Endothelial cell of umbilical vein (primary cell): ENCODE measurements at regions not wholly inside any gene's neighbourhood (a gene's known extent, or its start where the extent isn't known, plus 50 kb on each side); places are given as distances from the start of the nearest gene placed in this dataset.

Experiments used
- BruUV-seq: library from RNA; stranded (reverse); fragments of 400-500 nt; replicated peaks from 2 replicates; lab custom pipeline; 2021; lab: Mats Ljungman, UMichigan
- CTCF ChIA-PET: fragments of 300-600, 350-600 bp; sonication (Branson Sonifier 250); formaldehyde crosslinking; loops from one replicate; lab custom pipeline; 2021; ENCODE audit warnings: antibody characterized with exemption, inconsistent platforms; lab: Charles Lee
- POLR2A ChIA-PET: fragments of 300-600, 350-600 bp; sonication (Branson Sonifier 250); formaldehyde crosslinking; loops from one replicate; lab custom pipeline; 2021; ENCODE audit warnings: antibody characterized with exemption, inconsistent platforms; lab: Charles Lee
- DNase-seq: peaks from one replicate; pipeline ENCODE4 v3.0.0-alpha.2; 2011; ENCODE audit warnings: low read depth, low spot score
- FAIRE-seq: peaks from 2 replicates; lab custom pipeline; 2011; peaks lifted over from hg19 to GRCh38; lab: Jason Lieb, UNC
- H2AFZ ChIP-seq: 2 replicates; pipeline ENCODE4 v1.6.0; 2012; ENCODE audit warnings: low read depth, low read length, control low read depth, inconsistent platforms
- H3K27ac ChIP-seq: 2 replicates; pipeline ENCODE4 v1.5.1; 2011; ENCODE audit warnings: low read depth, mild to moderate bottlenecking, control low read depth, low read length, moderate library complexity; ENCODE audit not compliant: insufficient read depth
- H3K27me3 ChIP-seq, 2 experiments: 2 replicates each; pipeline versions ENCODE4 v1.6.0 to v1.6.1; 2011; ENCODE audit warnings: low read length in 2 of 2, mixed read lengths in 1 of 2; ENCODE audit not compliant: control insufficient read depth in 2 of 2, insufficient read depth in 2 of 2
- H3K36me3 ChIP-seq, 2 experiments: 2 replicates in 1 of 2; 3 replicates in 1 of 2; pipeline ENCODE4 v1.5.1; 2011; ENCODE audit warnings: low read length in 2 of 2, mild to moderate bottlenecking in 1 of 2, moderate library complexity in 1 of 2; ENCODE audit not compliant: control insufficient read depth in 2 of 2, insufficient read depth in 2 of 2; ENCODE audit errors: extremely low read depth in 1 of 2
- H3K4me1 ChIP-seq: 3 replicates; pipeline ENCODE4 v1.5.1; 2011; ENCODE audit warnings: mild to moderate bottlenecking, low read length; ENCODE audit not compliant: control insufficient read depth, insufficient read depth; ENCODE audit errors: extremely low read depth
- H3K4me2 ChIP-seq: 2 replicates; pipeline ENCODE4 v1.6.1; 2011; ENCODE audit warnings: low read length, control low read depth, mixed read lengths; ENCODE audit not compliant: insufficient read depth
- H3K4me3 ChIP-seq, 3 experiments: fragments of 200-600 bp in 1 of 3; sonication (generic), shearing (Covaris generic) in 1 of 3; replicated peaks in 1 of 3; 2 replicates each; pipeline ENCODE4 v1.5.1; 2011 to 2016; ENCODE audit warnings: control low read depth in 3 of 3, low read length in 3 of 3, mild to moderate bottlenecking in 2 of 3, inconsistent platforms in 1 of 3, low read depth in 1 of 3, moderate library complexity in 1 of 3; ENCODE audit not compliant: insufficient read depth in 1 of 3
- H3K79me2 ChIP-seq: 2 replicates; pipeline ENCODE4 v1.6.0; 2012; ENCODE audit warnings: low read length, inconsistent platforms; ENCODE audit not compliant: control insufficient read depth, insufficient read depth
- H3K9ac ChIP-seq: replicated peaks from 2 replicates; pipeline ENCODE3; 2011; ENCODE audit warnings: low read length, control low read depth; ENCODE audit not compliant: insufficient read depth; ENCODE audit errors: extremely low read depth
- H3K9me1 ChIP-seq: replicated peaks from 3 replicates; pipeline ENCODE4 v1.6.0; 2011; ENCODE audit warnings: mild to moderate bottlenecking, low read length; ENCODE audit not compliant: control insufficient read depth, insufficient read depth; ENCODE audit errors: extremely low read depth
- H3K9me3 ChIP-seq: replicated peaks from 2 replicates; pipeline ENCODE4 v1.5.1; 2012; ENCODE audit warnings: low read length, inconsistent platforms; ENCODE audit not compliant: control insufficient read depth, insufficient read depth
- H4K20me1 ChIP-seq: replicated peaks from 2 replicates; pipeline ENCODE3; 2011; ENCODE audit warnings: mild to moderate bottlenecking, low read length; ENCODE audit not compliant: control insufficient read depth, insufficient read depth; ENCODE audit errors: extremely low read depth
- EZH2 ChIP-seq: IDR thresholded peaks from 2 replicates; pipeline ENCODE4 v1.6.1; 2012; ENCODE audit warnings: borderline replicate concordance, low read depth, mild to moderate bottlenecking, moderate library complexity, low read length, inconsistent platforms; ENCODE audit not compliant: severe bottlenecking
- FOS ChIP-seq: IDR thresholded peaks from 2 replicates; pipeline ENCODE4 v1.6.1; 2011; ENCODE audit warnings: mild to moderate bottlenecking, low read length, moderate library complexity, borderline replicate concordance; ENCODE audit not compliant: insufficient read depth
- GATA2 ChIP-seq: IDR thresholded peaks from 2 replicates; pipeline ENCODE4 v1.7.0; 2011; ENCODE audit warnings: low read depth, mild to moderate bottlenecking, moderate library complexity, mixed read lengths, low read length; ENCODE audit not compliant: insufficient read length, insufficient read depth
- JUN ChIP-seq: IDR thresholded peaks from 2 replicates; pipeline ENCODE4 v1.6.1; 2011; ENCODE audit warnings: borderline replicate concordance, low read depth; ENCODE audit not compliant: insufficient read length, insufficient read depth
- MYC ChIP-seq: IDR thresholded peaks from one replicate; pipeline ENCODE4 v1.6.1; 2011; ENCODE audit warnings: mild to moderate bottlenecking, low read depth, low read length
- POLR2A ChIP-seq: IDR thresholded peaks from 2 replicates; pipeline ENCODE4 v1.6.1; 2012; ENCODE audit warnings: low read depth, mild to moderate bottlenecking, control low read depth, low read length
- POLR2AphosphoS5 ChIP-seq: IDR thresholded peaks from 2 replicates; pipeline ENCODE4 v1.6.1; 2012; ENCODE audit warnings: low read depth, mild to moderate bottlenecking, control low read depth, low read length, moderate library complexity; ENCODE audit not compliant: insufficient read depth
- dilution Hi-C: fragments of 300-500 bp; cut with MboI; formaldehyde crosslinking; loops from one replicate; pipeline ENCODE4 v1.15.0; 2019; ENCODE audit warnings: low sequenced_read_pairs; ENCODE audit not compliant: extremely low pct_ligation_motif_present
- intact Hi-C: fragments of 100-400 bp; cut with micrococcal nuclease; formaldehyde crosslinking; loops from one replicate; pipeline ENCODE4 v1.10.0; 2022
- TF ChIP-seq, protein P1 (sequence below): IDR thresholded peaks from 2 replicates; pipeline ENCODE4 v1.6.1; 2011; ENCODE audit not compliant: insufficient read depth, insufficient read length
- TF ChIP-seq, protein P2 (sequence below), 2 donors: IDR thresholded peaks; 1 replicate in 1 of 2; 2 replicates in 1 of 2; pipeline ENCODE4 v1.5.1; 2011; ENCODE audit warnings: low read length in 2 of 2, mild to moderate bottlenecking in 2 of 2, moderate library complexity in 2 of 2, control low read depth in 1 of 2, inconsistent platforms in 1 of 2, low read depth in 1 of 2; ENCODE audit not compliant: insufficient read depth in 1 of 2; ENCODE audit errors: extremely low read depth in 1 of 2

- no peak for FAIRE-seq
- no TSS peak for BruUV-seq
- H3K9ac ChIP-seq: no peak overlapping the region
- H3K4me3 ChIP-seq: no peak overlapping the region
- no peaks in the 10 kb centered on the region for H3K9me3 ChIP-seq
- H3K4me2 ChIP-seq: no peak overlapping the region
- H2AFZ ChIP-seq: no peak overlapping the region
- no peaks in the 10 kb centered on the region for H4K20me1 ChIP-seq
- no peak overlapping the region for H3K27ac ChIP-seq
- H3K4me1 ChIP-seq: no peaks in the 10 kb centered on the region
- TF ChIP-seq, protein P1, sequence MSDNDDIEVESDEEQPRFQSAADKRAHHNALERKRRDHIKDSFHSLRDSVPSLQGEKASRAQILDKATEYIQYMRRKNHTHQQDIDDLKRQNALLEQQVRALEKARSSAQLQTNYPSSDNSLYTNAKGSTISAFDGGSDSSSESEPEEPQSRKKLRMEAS: no peak
- no peak for TF ChIP-seq MYC
- no peak for TF ChIP-seq FOS
- no peak for TF ChIP-seq JUN
- TF ChIP-seq, protein P2, sequence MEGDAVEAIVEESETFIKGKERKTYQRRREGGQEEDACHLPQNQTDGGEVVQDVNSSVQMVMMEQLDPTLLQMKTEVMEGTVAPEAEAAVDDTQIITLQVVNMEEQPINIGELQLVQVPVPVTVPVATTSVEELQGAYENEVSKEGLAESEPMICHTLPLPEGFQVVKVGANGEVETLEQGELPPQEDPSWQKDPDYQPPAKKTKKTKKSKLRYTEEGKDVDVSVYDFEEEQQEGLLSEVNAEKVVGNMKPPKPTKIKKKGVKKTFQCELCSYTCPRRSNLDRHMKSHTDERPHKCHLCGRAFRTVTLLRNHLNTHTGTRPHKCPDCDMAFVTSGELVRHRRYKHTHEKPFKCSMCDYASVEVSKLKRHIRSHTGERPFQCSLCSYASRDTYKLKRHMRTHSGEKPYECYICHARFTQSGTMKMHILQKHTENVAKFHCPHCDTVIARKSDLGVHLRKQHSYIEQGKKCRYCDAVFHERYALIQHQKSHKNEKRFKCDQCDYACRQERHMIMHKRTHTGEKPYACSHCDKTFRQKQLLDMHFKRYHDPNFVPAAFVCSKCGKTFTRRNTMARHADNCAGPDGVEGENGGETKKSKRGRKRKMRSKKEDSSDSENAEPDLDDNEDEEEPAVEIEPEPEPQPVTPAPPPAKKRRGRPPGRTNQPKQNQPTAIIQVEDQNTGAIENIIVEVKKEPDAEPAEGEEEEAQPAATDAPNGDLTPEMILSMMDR (IDR thresholded peaks at IDR 0.05; ENCODE audit: extremely low read depth in 1 of 2, insufficient read depth in 1 of 2, low read depth in 1 of 2, low read length in 2 of 2): no peak
- no peak for TF ChIP-seq POLR2AphosphoS5
- TF ChIP-seq GATA2: no peak
- no peak for TF ChIP-seq POLR2A
- no peak for TF ChIP-seq EZH2
- H3K27me3 ChIP-seq: no peaks in the 10 kb centered on the region
- CTCF ChIA-PET: no interaction called here
- no peaks in the 10 kb centered on the region for H3K9me1 ChIP-seq
- no peaks in the 10 kb centered on the region for H3K79me2 ChIP-seq
- DNase-seq: no peak
- POLR2A ChIA-PET: no interaction called here
- intact Hi-C loops: no loop called here
- dilution Hi-C loops: no loop called here
- no peaks in the 10 kb centered on the region for H3K36me3 ChIP-seq
These were observed 115.1 kb upstream of the SDK2 start for GRCh38 chr17:73759324-73759723.
